Peyer's patch (tissue), 4 donors: ENCODE measurements at regions not wholly inside any gene's neighbourhood (a gene's known extent, or its start where the extent isn't known, plus 50 kb on each side); places are given as distances from the start of the nearest gene placed in this dataset.

Source experiments
- CTCF ChIP-seq, 6 experiments: fragments of 450-650 bp in 4 of 6; fragments of 200-600 bp in 2 of 6; sonication (generic) in 1 of 6; IDR thresholded peaks; one replicate each; pipeline ENCODE4 v1.5.1; 2017 to 2019; ENCODE audit warnings: antibody characterized with exemption in 6 of 6, mild to moderate bottlenecking in 3 of 6, moderate library complexity in 1 of 6
- POLR2A ChIP-seq, 2 donors: fragments of 450-650 bp; IDR thresholded peaks; one replicate each; pipeline ENCODE4 v1.5.1; 2017; ENCODE audit warnings: antibody characterized with exemption in 2 of 2, mild to moderate bottlenecking in 2 of 2, moderate library complexity in 2 of 2

- TF ChIP-seq CTCF (IDR thresholded peaks at IDR 0.05) (no peak), POLR2A (IDR thresholded peaks at IDR 0.05) (no peak)
Observed at GRCh38 chr5:125525356-125525755, 778.9 kb upstream of the ZNF608 start.
